Peyer's patch (tissue), 4 donors: ENCODE measurements at regions not wholly inside any gene's neighbourhood (a gene's known extent, or its start where the extent isn't known, plus 50 kb on each side); places are given as distances from the start of the nearest gene placed in this dataset.

Experiments used
- DNase-seq, 3 donors: peaks; one replicate each; pipeline ENCODE4 v3.0.0-alpha.2; 2017 to 2019
- H3K27ac ChIP-seq, 4 donors: fragments of 200-600 bp; sonication (generic); one replicate each; pipeline ENCODE4 v1.5.1; 2016 to 2019
- H3K27me3 ChIP-seq, 2 donors: fragments of 200-600 bp; sonication (generic); one replicate each; pipeline ENCODE4 v1.5.1; 2019
- H3K36me3 ChIP-seq, 3 donors: fragments of 200-600 bp; sonication (generic); one replicate each; pipeline ENCODE4 v1.5.1; 2016 to 2019
- H3K4me1 ChIP-seq, 4 donors: fragments of 200-600 bp; sonication (generic); one replicate each; pipeline ENCODE4 v1.5.1; 2016 to 2019
- H3K4me3 ChIP-seq, 4 donors: fragments of 200-600 bp; sonication (generic); 1 replicate in 3 of 4; 2 replicates in 1 of 4; pipeline ENCODE4 v1.5.1; 2016 to 2019; ENCODE audit warnings: mild to moderate bottlenecking in 1 of 4
- H3K9me3 ChIP-seq, 4 donors: fragments of 200-600 bp; sonication (generic); one replicate each; pipeline ENCODE4 v1.5.1; 2016 to 2019; ENCODE audit warnings: mild to moderate bottlenecking in 1 of 4
- POLR2A ChIP-seq, 2 donors: fragments of 450-650 bp; IDR thresholded peaks; one replicate each; pipeline ENCODE4 v1.5.1; 2017; ENCODE audit warnings: antibody characterized with exemption in 2 of 2, mild to moderate bottlenecking in 2 of 2, moderate library complexity in 2 of 2
- TF ChIP-seq, protein P1 (sequence below), 6 experiments: fragments of 450-650 bp in 4 of 6; fragments of 200-600 bp in 2 of 6; sonication (generic) in 1 of 6; IDR thresholded peaks; one replicate each; pipeline ENCODE4 v1.5.1; 2017 to 2019; ENCODE audit warnings: antibody characterized with exemption in 6 of 6, mild to moderate bottlenecking in 3 of 6, moderate library complexity in 1 of 6

DNA sequence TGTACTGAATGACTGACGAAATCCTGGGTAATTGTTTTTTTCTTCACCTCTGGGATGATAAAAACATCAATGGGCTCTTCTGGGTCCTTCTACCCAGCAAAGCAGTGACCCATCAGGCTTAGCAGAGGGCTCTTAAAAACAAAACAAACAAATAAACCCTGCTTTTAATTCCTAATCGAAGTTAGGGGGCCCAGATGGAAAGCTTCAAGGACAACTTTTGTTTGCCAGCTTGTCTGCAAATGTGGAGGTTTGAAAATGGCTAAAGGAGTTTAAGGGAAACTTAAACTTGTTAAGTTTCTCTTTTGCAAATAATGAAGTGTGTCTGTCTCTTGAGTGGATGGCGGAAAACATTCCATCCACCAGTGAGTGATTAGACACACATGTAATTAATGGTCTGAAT, 327.2 kb downstream of the SATB2 start:
- no peaks in the 10 kb centered on the region for H3K36me3 ChIP-seq
- H3K9me3 ChIP-seq = no peaks in the 10 kb centered on the region
- no peak for DNase-seq
- no peak overlapping the region for H3K27ac ChIP-seq
- no peaks in the 10 kb centered on the region for H3K4me1 ChIP-seq
- H3K27me3 ChIP-seq = no peaks in the 10 kb centered on the region
- TF ChIP-seq POLR2A (IDR thresholded peaks at IDR 0.05) = no peak
- TF ChIP-seq, protein P1, sequence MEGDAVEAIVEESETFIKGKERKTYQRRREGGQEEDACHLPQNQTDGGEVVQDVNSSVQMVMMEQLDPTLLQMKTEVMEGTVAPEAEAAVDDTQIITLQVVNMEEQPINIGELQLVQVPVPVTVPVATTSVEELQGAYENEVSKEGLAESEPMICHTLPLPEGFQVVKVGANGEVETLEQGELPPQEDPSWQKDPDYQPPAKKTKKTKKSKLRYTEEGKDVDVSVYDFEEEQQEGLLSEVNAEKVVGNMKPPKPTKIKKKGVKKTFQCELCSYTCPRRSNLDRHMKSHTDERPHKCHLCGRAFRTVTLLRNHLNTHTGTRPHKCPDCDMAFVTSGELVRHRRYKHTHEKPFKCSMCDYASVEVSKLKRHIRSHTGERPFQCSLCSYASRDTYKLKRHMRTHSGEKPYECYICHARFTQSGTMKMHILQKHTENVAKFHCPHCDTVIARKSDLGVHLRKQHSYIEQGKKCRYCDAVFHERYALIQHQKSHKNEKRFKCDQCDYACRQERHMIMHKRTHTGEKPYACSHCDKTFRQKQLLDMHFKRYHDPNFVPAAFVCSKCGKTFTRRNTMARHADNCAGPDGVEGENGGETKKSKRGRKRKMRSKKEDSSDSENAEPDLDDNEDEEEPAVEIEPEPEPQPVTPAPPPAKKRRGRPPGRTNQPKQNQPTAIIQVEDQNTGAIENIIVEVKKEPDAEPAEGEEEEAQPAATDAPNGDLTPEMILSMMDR (IDR thresholded peaks at IDR 0.05) = no peak
- no peak overlapping the region for H3K4me3 ChIP-seq

DNA sequence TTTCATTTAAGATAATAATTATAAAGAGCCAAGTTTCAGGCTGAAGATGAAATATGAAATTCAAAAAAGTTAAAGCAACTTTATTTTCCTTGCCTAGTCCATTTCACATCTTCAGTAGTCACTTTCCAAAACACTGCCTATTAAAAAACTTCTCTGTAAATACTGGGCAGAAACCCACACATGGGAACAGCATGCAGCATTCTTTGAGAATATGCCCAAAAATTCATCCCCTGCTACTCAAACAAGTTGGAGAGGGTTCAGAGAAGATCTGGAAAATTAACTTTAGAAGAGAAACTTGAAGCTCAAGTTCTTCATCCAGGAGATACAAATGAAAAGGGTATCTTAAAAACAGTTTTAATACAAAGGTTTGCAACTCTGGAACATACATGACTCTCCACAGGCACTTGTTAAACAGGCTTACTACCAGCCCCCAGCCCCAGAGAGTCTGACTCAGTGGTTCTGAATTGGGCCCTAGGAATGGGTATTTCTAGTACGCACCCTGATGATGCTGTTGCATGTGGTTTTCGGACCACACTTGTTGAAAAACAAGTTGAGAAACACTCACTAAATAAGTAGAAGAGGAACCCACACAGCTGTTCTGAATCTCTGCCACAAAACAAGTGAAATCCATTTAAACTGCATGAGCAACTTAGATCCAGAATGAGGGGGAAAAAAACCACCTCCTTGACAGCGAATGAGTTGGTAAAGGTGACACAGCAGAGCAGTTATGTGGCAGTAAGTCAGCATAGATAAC, 329.1 kb downstream of the SATB2 start:
- no peaks in the 10 kb centered on the region for H3K9me3 ChIP-seq
- no peaks in the 10 kb centered on the region for H3K36me3 ChIP-seq
- no peak overlapping the region for H3K4me3 ChIP-seq
- no peak for TF ChIP-seq POLR2A (IDR thresholded peaks at IDR 0.05)
- TF ChIP-seq, protein P1 (IDR thresholded peaks at IDR 0.05) = no peak
- no peak overlapping the region for H3K27ac ChIP-seq
- DNase-seq = no peak
- no peaks in the 10 kb centered on the region for H3K27me3 ChIP-seq
- no peaks in the 10 kb centered on the region for H3K4me1 ChIP-seq

DNA sequence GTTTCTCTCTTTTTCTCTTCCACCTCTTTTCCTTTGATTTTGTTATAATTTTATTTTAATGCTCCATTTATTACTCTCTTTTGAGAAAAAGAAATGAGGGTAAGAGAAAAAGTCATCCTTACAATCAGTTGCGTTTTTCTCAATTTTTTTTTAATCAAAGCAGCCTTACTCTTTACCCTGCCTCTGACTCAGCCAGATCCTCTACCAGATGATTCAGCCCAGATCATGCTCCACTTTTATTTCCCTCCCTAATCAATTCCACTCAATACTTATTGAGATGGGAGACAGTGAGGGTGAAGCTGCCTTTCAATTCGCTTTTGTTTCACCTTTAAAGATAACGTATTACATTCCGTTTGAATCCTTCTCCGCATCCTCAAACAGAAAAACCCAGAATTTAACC, 337.9 kb downstream of the SATB2 start:
- Histone ChIP-seq H3K27ac (no peak overlapping the region), H3K4me1 (no peaks in the 10 kb centered on the region), H3K27me3 (no peaks in the 10 kb centered on the region), H3K9me3 (no peaks in the 10 kb centered on the region), H3K4me3 (no peak overlapping the region), H3K36me3 (no peaks in the 10 kb centered on the region)
- no peak for DNase-seq
- TF ChIP-seq POLR2A (IDR thresholded peaks at IDR 0.05) = no peak
- TF ChIP-seq, protein P1 (IDR thresholded peaks at IDR 0.05) = no peak

DNA sequence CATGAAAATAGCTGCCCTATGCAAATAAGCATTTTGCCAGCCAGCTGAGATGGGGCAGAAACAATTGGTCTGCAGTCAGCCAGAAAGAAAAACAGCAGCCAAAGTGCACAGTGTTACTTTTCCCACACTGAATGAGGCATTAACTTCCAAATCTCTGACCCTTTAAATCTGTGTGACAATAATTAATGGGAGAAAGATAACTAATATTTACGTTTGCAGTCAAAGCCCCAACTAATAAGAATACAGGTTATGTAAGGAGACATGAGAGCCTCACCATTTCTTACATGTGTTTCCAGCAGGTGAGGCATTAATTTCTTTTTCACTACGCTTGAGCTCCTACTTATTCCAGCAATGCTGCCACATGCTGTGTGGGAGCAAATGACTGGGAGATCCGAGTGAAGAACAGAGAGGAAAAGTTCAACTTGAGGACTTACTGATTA, 339.0 kb downstream of the SATB2 start:
- Histone ChIP-seq H3K9me3 (no peaks in the 10 kb centered on the region), H3K27ac (no peak overlapping the region), H3K4me3 (no peak overlapping the region), H3K4me1 (no peaks in the 10 kb centered on the region), H3K27me3 (no peaks in the 10 kb centered on the region), H3K36me3 (no peaks in the 10 kb centered on the region)
- DNase-seq = no peak
- TF ChIP-seq, protein P1 (IDR thresholded peaks at IDR 0.05) = no peak
- TF ChIP-seq POLR2A (IDR thresholded peaks at IDR 0.05) = no peak

DNA sequence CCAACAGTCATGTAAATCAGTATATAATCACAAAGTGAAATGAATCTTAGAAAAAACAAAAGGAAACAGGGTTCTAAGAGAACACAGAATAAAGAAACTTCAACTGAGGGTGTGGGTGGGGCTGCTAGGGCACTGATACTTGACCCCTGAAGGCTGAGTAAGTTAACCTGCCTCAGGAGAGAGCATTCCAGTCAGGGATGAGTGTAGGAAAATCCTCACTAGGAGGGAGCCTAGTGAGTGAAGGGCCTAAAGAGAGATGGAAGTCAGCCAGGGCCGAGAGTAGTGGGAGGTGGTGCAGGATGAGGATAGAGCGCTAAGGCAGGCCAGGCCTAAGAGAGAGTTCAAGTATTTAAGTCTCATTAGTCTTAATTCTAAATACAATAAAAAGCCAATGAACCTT, 342.6 kb downstream of the SATB2 start:
- Histone ChIP-seq H3K9me3 (no peaks in the 10 kb centered on the region), H3K36me3 (no peaks in the 10 kb centered on the region), H3K4me1 (no peaks in the 10 kb centered on the region), H3K4me3 (no peak overlapping the region), H3K27me3 (no peaks in the 10 kb centered on the region), H3K27ac (no peak overlapping the region)
- DNase-seq = no peak
- TF ChIP-seq, protein P1 (IDR thresholded peaks at IDR 0.05) = no peak
- no peak for TF ChIP-seq POLR2A (IDR thresholded peaks at IDR 0.05)
